ENCODE measurements at regions not wholly inside any gene's neighbourhood (a gene's known extent, or its start where the extent isn't known, plus 50 kb on each side); places are given as distances from the start of the nearest gene placed in this dataset.

GRCh38 chr13:53439439-53440225, 411.0 kb downstream of the OLFM4 start:
- TF ChIP-seq CTCF (IDR thresholded peaks at IDR 0.05; ENCODE audit: low read depth, low read length, poor library complexity, severe bottlenecking), result no peak
- no peak for TF ChIP-seq EZH2phosphoT487 (IDR thresholded peaks at IDR 0.05; ENCODE audit: borderline replicate concordance, low read length)
